ENCODE measurements at regions not wholly inside any gene's neighbourhood (a gene's known extent, or its start where the extent isn't known, plus 50 kb on each side); places are given as distances from the start of the nearest gene placed in this dataset.
"Not testable (repeated sequence)": the region's sequence is repeated elsewhere in the genome, so short reads cannot be mapped to it uniquely, and the experiment has no call there.

DNA sequence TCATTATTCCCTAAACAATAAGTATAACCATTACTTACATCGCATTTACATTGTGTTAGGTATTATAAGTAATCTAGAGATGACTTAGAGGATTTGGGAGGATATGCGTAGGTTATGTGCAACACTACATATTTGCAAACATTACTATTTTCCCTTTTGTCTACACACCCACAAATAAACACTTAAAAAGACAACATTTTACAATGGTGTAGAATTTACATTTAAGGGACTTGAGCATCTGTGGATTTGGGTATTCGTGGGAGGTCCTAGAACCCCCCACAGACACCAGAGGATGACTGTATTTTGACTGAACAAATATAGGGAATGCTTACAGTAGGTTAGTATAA lies 220.2 kb upstream of the MYO3A start:
- DNase-seq (ENCODE audit: low read depth in 2 of 2): no peak

DNA sequence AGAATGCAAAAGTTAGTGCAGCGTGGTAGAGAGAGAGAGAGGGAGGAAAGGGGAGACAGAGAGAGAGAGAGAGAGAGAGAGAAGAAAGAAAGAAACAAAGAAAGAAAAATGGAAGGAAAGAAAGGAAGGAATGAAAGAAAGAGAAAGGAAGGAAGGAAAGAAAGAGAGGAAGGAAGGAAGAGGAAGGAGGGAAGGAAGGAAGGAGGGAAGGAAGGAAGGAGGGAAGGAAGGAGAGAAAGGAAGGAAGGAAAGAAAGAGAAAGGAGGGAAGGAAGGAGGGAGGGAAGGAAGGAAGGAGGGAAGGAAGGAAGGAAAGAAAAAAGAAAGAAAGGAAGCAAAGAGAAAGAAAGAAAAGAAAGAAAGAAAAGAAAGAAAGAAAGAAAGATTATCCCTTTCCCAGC lies 209.8 kb upstream of the MYO3A start:
- DNase-seq (ENCODE audit: low read depth in 2 of 2): no peak

DNA sequence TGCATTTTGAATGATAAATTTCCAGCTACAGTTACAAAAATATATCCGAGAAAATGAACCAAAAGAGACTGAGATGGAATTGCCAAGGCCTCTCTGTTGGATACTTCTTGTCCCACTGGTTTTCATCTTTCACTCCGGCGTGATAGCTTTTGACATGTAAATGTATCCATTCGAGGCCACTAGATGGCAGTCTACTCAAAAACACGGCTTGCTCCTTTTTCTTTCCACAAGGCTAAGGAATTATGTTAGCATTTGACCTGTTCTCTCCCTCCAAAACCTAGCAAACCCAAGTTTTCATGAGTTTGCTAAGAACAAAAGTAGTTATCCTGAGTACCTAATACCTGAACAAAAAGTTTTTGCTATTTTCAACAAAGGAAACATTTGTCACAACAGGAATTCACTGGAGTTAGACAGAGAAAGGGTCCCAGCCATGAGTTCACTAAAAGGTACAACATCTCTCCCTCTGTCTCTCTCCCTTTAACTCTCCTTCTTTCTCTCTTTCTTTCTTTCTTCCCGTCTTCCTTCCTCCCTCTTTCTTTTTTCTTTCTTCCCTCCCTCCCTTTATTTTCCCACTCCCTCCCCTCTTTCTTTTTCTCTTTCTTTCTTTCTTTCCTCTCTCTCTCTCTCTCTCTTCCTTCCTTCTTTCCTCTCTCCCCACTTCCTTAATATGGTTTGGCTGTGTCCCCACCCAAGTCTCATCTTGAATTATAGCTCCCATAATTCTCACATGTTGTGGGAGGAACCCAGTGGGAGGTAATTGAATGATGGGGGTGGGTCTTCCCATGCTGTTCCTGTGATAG lies 207.9 kb upstream of the MYO3A start:
- DNase-seq (ENCODE audit: low read depth in 2 of 2): no peak

DNA sequence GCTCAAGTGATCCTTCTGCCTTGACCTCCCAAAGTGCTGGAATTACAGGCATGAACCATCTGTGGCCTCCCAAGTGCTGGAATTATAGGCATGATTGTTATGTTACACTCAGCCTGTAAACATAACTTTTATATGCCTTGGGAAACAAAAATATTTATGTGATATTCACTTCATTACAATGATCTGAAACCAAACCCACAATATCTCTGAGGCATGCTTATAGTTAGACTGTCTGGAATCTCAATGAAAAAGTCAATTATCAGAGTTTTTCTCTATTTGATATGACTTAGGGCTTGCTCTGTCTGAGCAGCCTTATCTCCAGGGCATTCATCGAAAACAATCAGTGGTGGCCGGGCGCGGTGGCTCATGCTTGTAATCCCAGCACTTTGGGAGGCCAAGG lies 195.3 kb upstream of the MYO3A start:
- DNase-seq (ENCODE audit: low read depth in 2 of 2): no peak

DNA sequence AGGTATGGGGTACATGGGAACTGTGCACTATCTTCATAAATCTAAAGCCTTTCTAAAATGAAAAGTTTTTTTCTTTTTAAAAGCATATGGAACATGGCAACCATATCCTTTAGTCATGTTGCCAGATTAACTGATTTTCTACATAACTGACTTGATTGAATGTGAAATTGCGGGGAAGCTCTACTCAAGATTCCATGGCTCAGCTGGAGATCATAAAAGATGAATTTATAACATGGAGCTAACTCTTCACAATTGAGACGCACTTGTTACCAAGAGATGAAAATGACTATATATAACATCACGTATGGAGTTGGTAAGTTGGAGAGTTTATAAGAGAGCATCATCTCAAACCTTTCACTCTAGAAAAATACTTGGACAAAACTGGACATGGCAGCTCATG lies 190.2 kb upstream of the MYO3A start:
- DNase-seq (ENCODE audit: low read depth in 2 of 2): no peak

DNA sequence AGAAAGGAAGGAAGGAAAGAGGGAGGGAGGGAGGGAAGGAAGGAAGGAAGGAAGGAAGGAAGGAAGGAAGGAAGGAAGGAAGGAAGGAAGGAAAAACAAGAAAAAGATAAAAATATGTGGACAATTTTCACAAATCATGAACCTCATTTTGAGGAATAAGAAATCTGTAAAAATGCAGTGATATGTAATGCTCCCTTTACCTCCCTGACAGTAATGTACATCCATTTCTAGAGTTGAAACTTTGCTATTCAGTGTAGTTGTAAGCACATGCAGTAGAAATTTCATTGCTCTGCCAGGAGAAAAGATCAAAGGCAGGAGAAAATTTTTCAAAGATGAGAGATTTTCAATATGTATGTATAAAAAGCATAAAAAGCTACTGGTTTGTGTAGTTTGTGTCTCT lies 189.5 kb upstream of the MYO3A start:
- no peak for DNase-seq (ENCODE audit: low read depth in 2 of 2)

DNA sequence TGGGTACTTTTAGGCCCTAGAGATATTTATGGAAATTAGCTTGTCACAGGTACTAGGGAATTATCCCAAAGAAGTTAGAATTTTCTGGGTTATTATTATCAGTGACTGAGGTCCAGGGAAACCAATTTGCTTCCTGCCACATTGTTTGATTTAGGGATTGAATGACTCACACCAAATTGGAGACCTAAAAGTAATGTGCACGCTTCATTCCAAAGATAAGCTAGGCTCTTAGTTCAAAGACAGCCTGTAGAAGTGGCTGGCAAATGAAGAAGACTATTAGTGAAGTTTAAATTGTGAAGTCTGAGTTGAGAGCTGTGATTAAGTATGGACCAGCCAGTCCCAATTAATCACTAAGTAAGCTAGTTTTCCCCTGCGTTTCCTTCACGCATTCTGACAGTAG lies 188.1 kb upstream of the MYO3A start:
- no peak for DNase-seq (ENCODE audit: low read depth in 2 of 2)

DNA sequence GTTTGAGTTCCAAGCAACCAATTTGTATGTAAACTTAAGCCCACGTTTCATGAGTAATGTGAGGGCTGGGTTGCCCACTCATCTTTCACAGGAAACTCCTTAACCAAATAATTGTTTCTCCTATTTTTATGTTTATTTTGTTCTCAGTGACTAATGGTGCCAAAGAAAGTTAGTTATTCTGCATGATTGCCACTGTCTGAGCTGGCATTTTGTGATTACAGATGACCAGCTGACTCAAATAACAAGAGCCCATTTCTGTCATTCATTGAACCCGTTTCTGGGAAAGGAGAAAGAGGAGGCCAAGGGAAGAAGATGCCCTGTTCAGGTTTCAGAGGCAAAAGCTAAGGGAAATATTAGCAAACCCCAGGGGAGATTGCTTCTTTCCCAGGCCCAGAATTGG lies 186.9 kb upstream of the MYO3A start:
- DNase-seq (ENCODE audit: low read depth in 2 of 2): no peak

DNA sequence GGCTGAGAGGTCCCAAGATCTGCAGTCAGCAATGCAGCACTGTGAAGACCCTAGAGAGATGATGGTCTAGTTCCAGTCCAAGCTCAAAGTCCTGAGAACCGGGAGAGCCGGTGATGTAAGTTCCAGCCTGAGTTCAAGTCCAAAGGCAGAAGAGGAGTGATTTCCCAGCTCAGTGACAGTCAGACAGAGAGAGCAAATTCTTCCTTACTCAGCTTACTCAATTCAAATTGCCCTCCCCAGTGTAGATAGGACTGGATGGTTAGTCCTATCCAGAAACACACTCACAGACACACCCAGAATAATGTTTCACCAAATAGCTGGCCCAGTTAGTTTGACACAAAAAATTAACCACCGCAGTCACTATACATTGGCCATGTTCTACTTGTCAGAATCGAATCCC lies 185.5 kb upstream of the MYO3A start:
- DNase-seq (ENCODE audit: low read depth in 2 of 2): no peak

DNA sequence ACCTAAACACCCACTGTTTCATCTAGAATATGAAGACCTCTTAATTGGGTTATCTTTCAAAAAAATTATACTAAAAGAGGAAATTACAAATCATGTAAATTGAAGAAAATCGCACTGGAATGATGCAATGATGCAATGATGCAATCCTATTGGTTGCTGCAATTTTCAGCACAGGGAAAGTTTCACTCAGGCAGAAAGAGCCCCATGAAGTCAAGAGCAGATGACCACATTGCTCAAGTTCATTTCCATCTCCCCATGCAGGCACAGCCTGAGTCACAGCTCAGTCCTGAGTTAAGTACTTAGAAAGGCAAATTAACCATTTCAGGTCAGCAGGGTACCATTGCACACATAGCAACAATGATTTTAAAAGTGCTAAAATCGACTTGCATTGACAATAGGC lies 180.3 kb upstream of the MYO3A start:
- no peak for DNase-seq (ENCODE audit: low read depth in 2 of 2)

DNA sequence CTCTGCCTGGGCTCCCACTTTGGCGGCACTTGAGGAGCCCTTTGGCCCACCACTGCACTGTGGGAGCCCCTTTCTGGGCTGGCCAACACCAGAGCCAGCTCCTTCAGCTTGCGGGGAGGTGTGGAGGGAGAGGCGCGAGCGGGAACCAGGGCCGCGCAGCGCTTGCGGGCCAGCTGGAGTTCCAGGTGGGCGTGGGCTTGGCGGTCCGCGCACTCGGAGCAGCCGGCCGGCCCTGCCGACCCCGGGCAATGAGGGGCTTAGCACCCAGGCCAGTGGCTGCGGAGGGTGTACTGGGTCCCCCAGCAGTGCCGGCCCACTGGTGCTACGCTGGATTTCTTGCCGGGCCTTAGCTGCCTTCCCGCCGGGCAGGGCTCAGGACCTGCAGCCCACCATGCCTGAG lies 178.2 kb upstream of the MYO3A start:
- DNase-seq (ENCODE audit: low read depth in 2 of 2): not testable (repeated sequence)

DNA sequence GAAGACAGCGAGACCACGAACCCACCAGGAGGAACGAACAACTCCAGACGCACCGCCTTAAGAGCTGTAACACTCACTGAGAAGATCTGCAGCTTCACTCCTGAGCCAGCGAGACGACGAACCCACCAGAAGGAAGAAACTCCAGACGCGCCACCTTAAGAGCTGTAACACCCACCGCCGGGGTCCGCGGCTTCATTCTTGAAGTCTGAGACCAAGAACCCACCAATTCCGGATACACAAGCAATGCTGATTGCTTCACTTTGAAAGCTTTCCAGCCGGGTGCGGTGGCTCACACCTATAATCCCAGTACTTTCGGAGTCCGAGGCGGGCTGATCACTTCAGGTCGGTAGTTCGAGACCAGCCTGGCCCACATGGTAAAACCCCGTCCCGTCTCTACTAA lies 177.2 kb upstream of the MYO3A start:
- DNase-seq (ENCODE audit: low read depth in 2 of 2): no peak

DNA sequence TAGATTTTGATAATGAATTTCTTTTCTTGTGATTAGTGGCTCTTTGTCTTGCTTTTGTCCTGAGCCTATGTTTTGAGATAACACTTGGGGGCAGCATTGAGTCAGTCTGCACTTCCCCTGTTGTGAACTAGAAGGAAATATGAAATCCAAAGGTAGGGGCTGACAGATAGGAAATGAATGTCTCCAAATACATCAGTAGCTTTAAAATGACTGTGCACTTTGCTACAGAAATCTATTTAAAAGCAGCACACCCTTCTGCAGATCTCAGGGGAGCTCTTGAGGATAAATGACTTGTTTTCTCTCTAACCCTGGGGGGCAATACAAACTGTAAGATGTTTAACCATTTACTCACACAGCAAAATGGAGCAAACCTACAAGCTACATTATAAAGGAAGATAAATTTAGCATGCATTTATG lies 176.0 kb upstream of the MYO3A start:
- no peak for DNase-seq (ENCODE audit: low read depth in 2 of 2)

DNA sequence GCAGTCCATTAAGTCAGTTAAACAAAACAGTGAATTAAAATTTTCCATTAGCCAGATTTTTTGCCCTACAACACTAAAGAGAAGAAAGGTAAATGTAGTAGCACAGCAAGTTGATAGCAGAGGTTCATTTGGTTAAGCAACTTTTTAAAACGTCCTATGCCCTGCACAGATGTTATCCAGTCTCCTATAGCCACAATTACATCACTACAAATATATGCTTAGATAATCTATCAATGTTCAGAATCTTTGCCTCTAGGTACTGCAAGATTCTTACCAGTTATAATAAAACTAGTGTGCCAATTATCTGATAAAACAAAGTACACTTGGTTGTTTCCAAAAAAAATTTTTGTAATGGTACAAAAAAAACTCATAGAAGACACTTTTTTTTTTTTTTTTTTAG lies 175.5 kb upstream of the MYO3A start:
- DNase-seq (ENCODE audit: low read depth in 2 of 2): no peak

DNA sequence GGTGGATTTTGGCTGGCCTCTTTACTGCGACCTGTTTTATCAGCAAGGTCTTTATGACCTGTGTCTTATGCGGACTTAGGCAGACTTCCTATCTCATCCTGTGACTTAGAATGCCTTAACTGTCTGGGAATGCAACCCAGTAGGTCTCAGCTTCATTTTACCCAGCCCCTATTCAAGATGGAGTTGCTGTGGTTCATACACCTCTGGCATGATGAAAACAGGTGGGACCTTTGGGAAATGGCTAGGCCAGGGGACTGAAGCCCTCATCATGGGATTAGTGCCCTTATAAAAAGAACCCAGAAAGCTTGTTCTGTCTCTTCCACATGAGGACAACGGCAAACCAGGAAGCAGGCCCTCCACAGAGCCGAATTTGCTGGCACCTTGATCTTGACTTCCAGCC lies 172.1 kb upstream of the MYO3A start:
- DNase-seq (ENCODE audit: low read depth in 2 of 2): no peak

DNA sequence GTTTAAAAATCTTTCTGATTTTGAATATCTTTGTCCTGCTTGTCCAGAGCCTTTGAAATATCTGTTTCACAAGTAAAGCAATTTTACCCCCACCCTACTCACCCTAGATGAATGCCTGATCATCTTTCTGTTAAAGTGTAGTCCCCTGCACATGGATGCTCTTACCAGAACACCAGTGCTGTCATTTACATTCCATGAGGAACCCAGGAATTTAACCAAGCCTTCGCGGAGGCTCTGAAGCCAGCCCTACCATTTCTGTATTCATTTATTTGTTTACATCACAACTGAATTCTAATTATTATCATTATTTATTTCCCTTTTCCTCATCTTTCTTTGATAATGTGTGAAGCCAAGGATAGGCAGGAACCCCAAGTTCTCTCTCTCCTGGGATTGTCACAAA lies 167.8 kb upstream of the MYO3A start:
- no peak for DNase-seq (ENCODE audit: low read depth in 2 of 2)

DNA sequence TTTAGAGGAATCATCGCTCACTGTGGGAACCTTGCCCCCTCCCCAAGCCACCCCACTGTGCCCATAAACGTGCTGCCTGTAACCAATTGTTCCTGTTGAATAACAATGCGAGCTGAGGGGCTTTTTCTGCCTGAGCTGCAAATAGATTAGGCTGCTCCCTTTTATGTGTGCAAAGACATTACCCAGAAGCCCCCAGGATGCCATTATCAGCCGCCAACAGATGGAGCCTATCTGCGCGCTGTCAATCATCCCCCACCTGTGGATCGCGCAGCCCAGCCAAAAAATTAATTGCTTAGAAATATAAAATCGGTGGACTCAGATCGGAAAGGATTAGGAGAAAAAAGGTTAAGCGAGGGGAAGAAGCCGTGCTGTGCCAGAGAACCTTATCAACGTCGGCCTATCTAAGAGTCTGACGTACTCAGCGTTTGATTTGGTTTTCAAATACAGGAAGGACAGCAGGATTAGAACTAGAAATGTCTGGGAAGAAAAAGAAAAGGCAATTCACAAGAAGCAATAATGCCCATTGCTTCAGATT lies 167.3 kb upstream of the MYO3A start:
- no peak for DNase-seq (ENCODE audit: low read depth in 2 of 2)

DNA sequence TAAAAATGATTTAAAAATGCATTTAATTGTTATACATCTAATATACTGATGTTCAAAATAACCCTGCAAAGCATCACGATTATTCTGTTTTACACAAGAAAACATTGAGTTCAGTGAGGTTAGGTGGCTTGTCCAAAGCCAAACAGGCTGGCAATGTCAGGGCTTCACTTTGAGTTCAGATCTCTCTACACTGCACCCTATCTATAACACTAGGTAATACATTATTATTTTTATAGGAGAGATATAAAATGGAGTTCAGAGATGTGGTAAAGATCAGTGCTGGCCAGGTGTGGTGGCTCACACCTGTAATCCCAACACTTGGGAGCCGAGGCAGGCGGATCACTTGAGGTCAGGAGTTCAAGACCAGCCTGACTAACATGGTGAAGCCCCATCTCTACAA lies 165.9 kb upstream of the MYO3A start:
- DNase-seq (ENCODE audit: low read depth in 2 of 2): no peak

DNA sequence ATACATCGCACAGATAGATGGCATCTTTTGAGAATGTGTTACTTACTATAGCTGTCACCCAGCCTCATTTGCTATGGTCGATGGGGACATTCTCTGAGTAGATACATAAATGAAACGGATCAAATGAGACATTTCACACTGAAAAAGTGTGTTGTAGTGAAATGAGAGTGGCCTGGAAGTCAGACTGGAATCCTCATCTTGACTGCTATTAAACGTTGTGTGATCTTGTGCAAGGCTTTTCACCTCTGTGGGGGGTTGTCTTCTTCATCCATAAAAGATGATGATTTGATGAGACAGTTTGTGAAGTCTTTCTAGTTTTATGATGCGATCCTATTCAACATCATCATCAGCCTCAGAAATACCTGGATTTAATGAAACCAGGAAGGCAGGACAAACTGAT lies 155.4 kb upstream of the MYO3A start:
- DNase-seq (ENCODE audit: low read depth in 2 of 2): no peak

DNA sequence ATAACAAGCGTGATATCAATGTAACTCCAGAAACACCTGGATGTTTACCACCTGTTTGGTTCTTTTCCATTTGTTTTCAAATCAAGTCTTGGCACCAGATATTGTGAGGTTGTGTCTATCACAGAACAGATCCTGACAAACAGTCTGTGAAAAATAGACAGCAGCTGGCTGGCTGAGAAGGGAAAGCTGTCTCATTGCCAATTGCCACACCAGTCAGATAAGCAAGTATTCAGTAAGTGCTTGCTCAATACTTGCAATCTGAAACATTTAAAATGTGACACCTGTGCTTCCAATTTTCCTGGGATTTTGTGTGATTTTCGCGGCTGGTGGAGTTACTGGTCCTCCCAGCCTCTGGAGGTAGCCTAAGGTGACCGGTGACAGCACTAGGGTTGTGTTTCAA lies 147.9 kb upstream of the MYO3A start:
- no peak for DNase-seq (ENCODE audit: low read depth in 2 of 2)

DNA sequence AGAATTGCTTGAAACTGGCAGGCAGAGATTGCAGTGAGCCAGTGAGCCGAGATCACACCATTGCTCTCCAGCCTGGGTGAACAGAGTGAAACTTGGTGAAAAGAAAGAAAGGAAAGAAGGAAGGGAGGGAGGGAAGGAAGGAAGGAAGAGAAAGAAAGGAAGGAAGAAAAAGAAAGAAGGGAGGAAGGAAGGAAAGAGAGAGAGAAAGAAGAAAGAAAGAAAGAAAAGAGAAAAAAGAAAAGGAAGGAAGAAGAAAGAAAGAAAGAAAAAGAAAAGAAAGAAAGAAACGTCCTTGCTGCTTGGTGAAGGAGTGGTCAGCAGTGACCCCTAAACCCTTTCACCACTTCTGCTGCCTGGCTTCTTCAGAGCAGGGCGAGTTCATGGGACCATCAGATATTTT lies 147.1 kb upstream of the MYO3A start:
- DNase-seq (ENCODE audit: low read depth in 2 of 2): no peak

DNA sequence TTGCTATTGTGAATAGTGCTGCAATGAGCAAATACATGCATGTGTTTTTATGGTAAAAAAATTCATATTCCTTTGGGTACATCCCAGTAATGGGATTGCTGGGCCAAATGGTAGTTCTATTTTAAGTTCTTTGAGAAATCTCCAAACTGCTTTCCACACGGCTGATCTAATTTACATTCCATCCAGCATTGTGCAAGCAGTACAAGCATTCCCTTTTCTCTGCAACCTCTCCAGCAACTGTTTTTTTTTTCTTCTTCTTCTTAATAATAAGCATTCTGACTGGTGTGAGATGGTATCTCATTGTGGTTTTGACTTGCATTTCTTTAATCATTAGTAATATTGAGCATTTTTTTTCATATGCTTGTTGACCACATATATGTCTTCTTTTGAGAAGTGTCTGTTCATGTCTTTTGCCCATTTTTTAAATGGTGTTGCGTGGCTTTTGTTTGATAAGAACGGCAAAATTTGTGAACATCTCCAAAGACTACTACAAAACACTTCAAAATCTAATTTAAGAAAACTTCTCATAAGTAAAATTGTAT lies 136.1 kb upstream of the MYO3A start:
- no peak for DNase-seq (ENCODE audit: low read depth in 2 of 2)

DNA sequence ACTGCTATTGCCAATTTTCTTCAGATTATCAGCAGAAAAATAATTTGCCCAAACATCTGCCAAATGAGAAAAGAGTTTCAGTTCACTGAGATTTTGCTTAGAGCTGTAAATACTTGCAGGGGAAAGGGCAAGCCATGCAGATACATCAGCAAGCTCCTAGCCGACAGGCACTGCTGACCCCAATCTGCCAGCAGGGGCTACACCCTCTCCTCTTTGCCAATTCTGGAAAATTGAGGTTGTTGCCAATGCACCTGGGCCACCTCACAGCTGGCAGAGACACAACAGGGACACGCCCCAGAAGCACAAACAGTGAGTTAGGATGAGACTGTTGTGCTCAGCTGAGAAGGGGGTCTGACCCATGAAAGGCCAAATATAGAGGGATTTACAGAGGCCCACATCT lies 129.5 kb upstream of the MYO3A start:
- DNase-seq (ENCODE audit: low read depth in 2 of 2): no peak

DNA sequence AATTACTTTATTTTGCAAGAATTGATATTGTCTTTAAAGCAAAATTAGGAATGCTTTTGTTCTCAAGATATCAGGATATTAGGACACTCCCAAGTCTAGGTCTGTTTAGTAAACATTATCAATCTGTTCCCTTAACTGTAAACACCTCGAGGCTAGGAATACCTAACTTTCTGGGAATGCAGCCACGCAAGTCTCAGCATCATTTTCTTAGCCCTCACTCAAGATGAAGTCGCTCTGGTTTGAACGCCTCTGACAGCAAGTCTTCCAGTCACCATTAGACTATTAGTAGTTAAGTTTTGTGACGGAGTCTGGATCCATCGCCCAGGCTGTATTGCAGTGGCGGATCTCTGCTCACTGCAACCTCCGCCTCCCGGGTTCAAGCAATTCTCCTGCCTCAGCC lies 128.0 kb upstream of the MYO3A start:
- no peak for DNase-seq (ENCODE audit: low read depth in 2 of 2)
